Gastroesophageal sphincter (tissue), 4 donors: ENCODE measurements at regions not wholly inside any gene's neighbourhood (a gene's known extent, or its start where the extent isn't known, plus 50 kb on each side); places are given as distances from the start of the nearest gene placed in this dataset.

ENCODE experiments used
- ATAC-seq: fragments of 150-250 bp; one replicate; pipeline ENCODE4 v1.9.1; 2016; ENCODE audit warnings: mild to moderate bottlenecking, moderate library complexity
- H3K27ac ChIP-seq, 4 donors: fragments of 200-600 bp; sonication (generic) in 3 of 4; 1 replicate in 3 of 4; 2 replicates in 1 of 4; pipeline ENCODE4 v1.5.1; 2016 to 2019
- H3K27me3 ChIP-seq: fragments of 200-600 bp; sonication (generic); one replicate; pipeline ENCODE4 v1.5.1; 2019
- H3K36me3 ChIP-seq, 2 donors: fragments of 200-600 bp; sonication (generic); one replicate each; pipeline ENCODE4 v1.5.1; 2019; ENCODE audit warnings: control low read depth in 1 of 2
- H3K4me1 ChIP-seq, 3 donors: fragments of 200-600 bp; sonication (generic); 1 replicate in 2 of 3; 2 replicates in 1 of 3; pipeline ENCODE4 v1.5.1; 2016 to 2019; ENCODE audit warnings: control low read depth in 2 of 3
- H3K4me3 ChIP-seq, 2 donors: fragments of 200-600 bp; sonication (generic); one replicate each; pipeline ENCODE4 v1.5.1; 2019; ENCODE audit warnings: mild to moderate bottlenecking in 1 of 2, moderate library complexity in 1 of 2
- H3K9me3 ChIP-seq, 3 donors: fragments of 200-600 bp; sonication (generic); one replicate each; pipeline ENCODE4 v1.5.1; 2017 to 2019; ENCODE audit warnings: control low read depth in 2 of 3
- EP300 ChIP-seq: sonication (generic); formaldehyde crosslinking; IDR thresholded peaks from one replicate; pipeline ENCODE4 v1.6.1; 2017; ENCODE audit warnings: antibody characterized with exemption, mild to moderate bottlenecking
- POLR2A ChIP-seq, 2 donors: fragments of 450-650 bp; IDR thresholded peaks; one replicate each; pipeline ENCODE4 v1.6.1; 2017; ENCODE audit warnings: antibody characterized with exemption in 2 of 2, mild to moderate bottlenecking in 2 of 2, moderate library complexity in 1 of 2
- POLR2AphosphoS5 ChIP-seq: sonication (generic); formaldehyde crosslinking; IDR thresholded peaks from one replicate; pipeline ENCODE4 v1.6.1; 2017; ENCODE audit warnings: antibody characterized with exemption
- WGBS, 2 donors: methylation state at CpG; one replicate each; pipeline ENCODE4 v1.1.5; 2018; ENCODE audit warnings: low coverage in 1 of 2; 5-methylcytosine and 5-hydroxymethylcytosine counted together
- TF ChIP-seq, protein P1 (sequence below), 4 experiments: fragments of 200-600 bp in 2 of 4; fragments of 450-650 bp in 2 of 4; sonication (generic) in 1 of 4; IDR thresholded peaks; one replicate each; pipeline ENCODE4 v1.5.1; 2017 to 2019; ENCODE audit warnings: antibody characterized with exemption in 4 of 4, mild to moderate bottlenecking in 2 of 4, moderate library complexity in 2 of 4

DNA sequence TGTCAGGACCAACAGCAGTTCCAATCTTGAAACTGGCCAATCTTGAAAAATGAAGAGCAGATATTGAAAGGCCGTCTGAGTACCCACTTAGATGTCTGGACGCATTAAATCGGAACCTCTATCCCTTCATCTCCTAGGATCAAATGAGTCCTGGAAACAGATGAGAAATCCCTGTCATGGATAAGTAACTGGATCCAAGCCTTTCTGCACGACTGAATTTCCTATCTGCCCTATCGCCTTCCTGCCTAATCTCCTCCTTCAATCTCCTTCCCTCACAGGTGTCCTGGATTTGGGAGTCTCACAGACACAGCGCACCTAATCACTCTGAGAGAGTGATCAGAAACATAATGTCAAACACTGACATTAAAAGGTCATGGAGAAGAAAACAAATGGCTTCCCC lies 245.2 kb upstream of the PRSS58 start:
- Histone ChIP-seq H3K4me1 (no peaks in the 10 kb centered on the region), H3K27me3 (peaks cover 32% of the 10 kb centered on the region), H3K9me3 (no peaks in the 10 kb centered on the region), H3K36me3 (no peaks in the 10 kb centered on the region), H3K4me3 (no peak overlapping the region), H3K27ac (no peak overlapping the region)
- WGBS, 2 donors, result 79% methylated on average over 4 to 5 of the region's 6 CpGs
- ATAC-seq, result no peak
- no peak for TF ChIP-seq POLR2AphosphoS5
- no peak for TF ChIP-seq EP300
- TF ChIP-seq, protein P1, sequence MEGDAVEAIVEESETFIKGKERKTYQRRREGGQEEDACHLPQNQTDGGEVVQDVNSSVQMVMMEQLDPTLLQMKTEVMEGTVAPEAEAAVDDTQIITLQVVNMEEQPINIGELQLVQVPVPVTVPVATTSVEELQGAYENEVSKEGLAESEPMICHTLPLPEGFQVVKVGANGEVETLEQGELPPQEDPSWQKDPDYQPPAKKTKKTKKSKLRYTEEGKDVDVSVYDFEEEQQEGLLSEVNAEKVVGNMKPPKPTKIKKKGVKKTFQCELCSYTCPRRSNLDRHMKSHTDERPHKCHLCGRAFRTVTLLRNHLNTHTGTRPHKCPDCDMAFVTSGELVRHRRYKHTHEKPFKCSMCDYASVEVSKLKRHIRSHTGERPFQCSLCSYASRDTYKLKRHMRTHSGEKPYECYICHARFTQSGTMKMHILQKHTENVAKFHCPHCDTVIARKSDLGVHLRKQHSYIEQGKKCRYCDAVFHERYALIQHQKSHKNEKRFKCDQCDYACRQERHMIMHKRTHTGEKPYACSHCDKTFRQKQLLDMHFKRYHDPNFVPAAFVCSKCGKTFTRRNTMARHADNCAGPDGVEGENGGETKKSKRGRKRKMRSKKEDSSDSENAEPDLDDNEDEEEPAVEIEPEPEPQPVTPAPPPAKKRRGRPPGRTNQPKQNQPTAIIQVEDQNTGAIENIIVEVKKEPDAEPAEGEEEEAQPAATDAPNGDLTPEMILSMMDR (IDR thresholded peaks at IDR 0.05), result no peak
- no peak for TF ChIP-seq POLR2A (IDR thresholded peaks at IDR 0.05)

DNA sequence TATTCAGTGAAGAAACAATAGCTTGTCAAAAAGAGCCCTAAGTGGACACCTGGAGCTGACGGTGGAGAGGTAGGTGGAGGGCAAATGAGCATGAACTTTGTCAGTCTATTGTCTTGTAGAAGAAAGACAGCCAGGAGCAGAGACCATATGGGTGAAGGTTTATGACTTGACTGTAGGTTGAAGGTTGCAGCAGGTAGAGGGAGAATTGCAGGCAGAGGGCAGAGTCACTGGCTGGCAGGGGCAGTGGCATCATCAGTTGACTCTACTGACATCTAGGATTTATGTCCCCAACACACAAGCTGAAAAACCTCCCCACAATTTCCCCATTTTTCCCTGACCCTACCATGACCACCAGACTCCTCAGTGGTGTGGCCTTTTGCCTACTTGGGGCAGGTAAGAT lies 243.6 kb upstream of the PRSS58 start:
- Histone ChIP-seq H3K4me1 (peaks cover 0 to 4% (median 0%) of the 10 kb centered on the region in 3 donors), H3K27me3 (peaks cover 45% of the 10 kb centered on the region), H3K27ac (no peak overlapping the region), H3K4me3 (no peak overlapping the region), H3K9me3 (no peaks in the 10 kb centered on the region), H3K36me3 (no peaks in the 10 kb centered on the region)
- WGBS, 2 donors, result 33 to 39% methylated on average over 1 of the region's 1 CpG
- ATAC-seq, result no peak
- TF ChIP-seq EP300 (no peak), POLR2A (IDR thresholded peaks at IDR 0.05) (no peak), POLR2AphosphoS5 (no peak)
- TF ChIP-seq, protein P1 (IDR thresholded peaks at IDR 0.05), result no peak

DNA sequence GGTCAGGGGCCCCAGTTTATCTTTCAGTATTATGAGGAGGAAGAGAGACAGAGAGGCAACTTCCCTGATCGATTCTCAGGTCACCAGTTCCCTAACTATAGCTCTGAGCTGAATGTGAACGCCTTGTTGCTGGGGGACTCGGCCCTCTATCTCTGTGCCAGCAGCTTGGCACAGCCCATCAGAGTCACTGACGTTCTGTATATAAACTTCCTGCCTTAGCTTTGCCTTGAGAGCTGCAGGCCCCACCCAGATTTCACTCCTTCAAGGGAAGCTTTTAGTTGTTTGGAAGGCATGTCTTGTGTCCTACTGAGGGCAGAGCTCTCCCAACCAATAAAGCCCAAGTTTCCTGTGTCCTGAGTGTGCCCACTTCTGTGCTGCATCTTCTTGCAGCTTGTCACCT lies 242.5 kb upstream of the PRSS58 start:
- peaks cover 0 to 5% (median 0%) of the 10 kb centered on the region in 3 donors for H3K4me1 ChIP-seq
- no peak for ATAC-seq
- no peak overlapping the region for H3K4me3 ChIP-seq
- no peaks in the 10 kb centered on the region for H3K9me3 ChIP-seq
- no peak for TF ChIP-seq EP300
- H3K27me3 ChIP-seq, result peaks cover 53% of the 10 kb centered on the region
- WGBS, 2 donors, result 0% methylated on average over 1 of the region's 4 CpGs; no CpG with 5 or more reads in 1 of the 2 donors
- H3K27ac ChIP-seq, result no peak overlapping the region
- H3K36me3 ChIP-seq, result no peaks in the 10 kb centered on the region

DNA sequence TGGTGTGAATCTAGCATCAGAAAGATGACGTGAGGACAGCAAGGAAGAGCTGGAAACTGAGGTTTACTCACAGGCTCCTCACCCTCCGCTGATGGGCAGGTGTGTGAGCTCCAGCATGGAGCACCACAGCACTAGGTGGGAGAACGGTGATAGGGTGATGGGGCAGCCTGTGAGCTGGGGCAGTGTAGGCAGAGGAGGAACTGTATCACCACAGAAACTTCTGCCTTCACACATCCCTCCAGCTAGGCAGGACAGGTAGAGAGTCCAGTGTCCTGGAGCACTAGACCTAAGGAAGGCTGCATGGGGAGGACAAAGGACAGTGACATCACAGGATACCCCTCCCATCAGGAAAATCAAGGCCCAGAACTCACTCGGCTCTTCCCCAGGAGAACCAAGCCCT lies 241.8 kb upstream of the PRSS58 start:
- H3K27me3 ChIP-seq, result peaks cover 51% of the 10 kb centered on the region
- H3K27ac ChIP-seq, result no peak overlapping the region
- H3K4me3 ChIP-seq, result no peak overlapping the region
- H3K36me3 ChIP-seq, result no peaks in the 10 kb centered on the region
- H3K9me3 ChIP-seq, result no peaks in the 10 kb centered on the region
- ATAC-seq, result no peak
- 59 to 69% methylated on average over 3 to 4 of the region's 4 CpGs for WGBS, 2 donors
- TF ChIP-seq, protein P1 (IDR thresholded peaks at IDR 0.05), result no peak
- no peak for TF ChIP-seq EP300
- H3K4me1 ChIP-seq, result peaks cover 0 to 5% (median 0%) of the 10 kb centered on the region in 3 donors

DNA sequence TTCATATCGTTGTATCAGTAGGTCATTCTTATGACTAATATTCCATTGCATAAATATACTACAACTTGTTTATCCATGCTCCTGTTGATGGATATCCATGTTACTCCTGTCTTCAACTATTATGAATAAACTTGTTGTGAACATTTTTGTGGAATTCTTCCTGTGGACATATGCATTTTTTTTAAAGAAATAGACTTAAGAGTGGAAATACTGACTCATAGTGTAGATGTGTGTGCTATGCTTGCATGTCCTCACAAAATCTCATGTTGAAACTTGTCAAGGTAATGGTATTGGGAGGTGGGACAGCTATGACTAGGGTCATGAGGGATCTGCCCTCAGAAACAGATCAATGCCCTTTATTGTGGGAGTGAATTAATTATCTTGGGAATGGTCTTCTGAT lies 240.5 kb upstream of the PRSS58 start:
- H3K27me3 ChIP-seq, result peaks cover 45% of the 10 kb centered on the region
- H3K27ac ChIP-seq, result no peak overlapping the region

More for the DNA sequence above, 240.5 kb upstream of the PRSS58 start:
- ATAC-seq, result no peak
- H3K4me3 ChIP-seq, result no peak overlapping the region
- WGBS, 2 donors, result 61% methylated on average over 1 of the region's 1 CpG; no CpG with 5 or more reads in 1 of the 2 donors
- no peaks in the 10 kb centered on the region for H3K36me3 ChIP-seq
- peaks cover 0 to 5% (median 0%) of the 10 kb centered on the region in 3 donors for H3K4me1 ChIP-seq
- TF ChIP-seq POLR2A (IDR thresholded peaks at IDR 0.05), result no peak
- TF ChIP-seq EP300, result no peak
- TF ChIP-seq, protein P1 (IDR thresholded peaks at IDR 0.05), result no peak
- no peak for TF ChIP-seq POLR2AphosphoS5
- H3K9me3 ChIP-seq, result no peaks in the 10 kb centered on the region
